GM21526 (cell line): ENCODE measurements at regions not wholly inside any gene's neighbourhood (a gene's known extent, or its start where the extent isn't known, plus 50 kb on each side); places are given as distances from the start of the nearest gene placed in this dataset.

Experiments used
- ATAC-seq: cut with Tn5 transposase; IDR thresholded peaks from one replicate; pipeline ENCODE4 v1.9.1; 2021; ENCODE audit warnings: moderate library complexity; ENCODE audit not compliant: unreplicated experiment, low FRiP score

DNA sequence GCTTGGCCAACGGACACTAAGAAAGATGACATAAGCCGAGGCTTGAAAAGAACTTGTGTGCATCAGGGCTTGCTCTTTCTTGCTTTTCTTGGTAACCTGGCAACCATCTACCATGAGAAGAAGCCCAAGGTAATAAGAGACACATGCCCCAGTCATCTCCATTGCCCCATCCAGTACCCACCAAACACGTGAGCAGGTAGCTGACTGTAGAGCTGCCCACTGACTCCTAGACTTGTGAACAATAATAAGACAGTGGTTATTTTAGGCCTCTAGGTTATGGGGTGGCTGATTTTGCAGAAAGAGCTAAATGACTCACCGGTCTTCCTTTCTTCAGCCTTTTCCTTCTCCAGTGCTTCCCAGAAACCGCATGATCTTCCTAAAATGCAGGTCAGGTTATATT is 105.0 kb upstream of the JUN start:
- ATAC-seq = no peak

DNA sequence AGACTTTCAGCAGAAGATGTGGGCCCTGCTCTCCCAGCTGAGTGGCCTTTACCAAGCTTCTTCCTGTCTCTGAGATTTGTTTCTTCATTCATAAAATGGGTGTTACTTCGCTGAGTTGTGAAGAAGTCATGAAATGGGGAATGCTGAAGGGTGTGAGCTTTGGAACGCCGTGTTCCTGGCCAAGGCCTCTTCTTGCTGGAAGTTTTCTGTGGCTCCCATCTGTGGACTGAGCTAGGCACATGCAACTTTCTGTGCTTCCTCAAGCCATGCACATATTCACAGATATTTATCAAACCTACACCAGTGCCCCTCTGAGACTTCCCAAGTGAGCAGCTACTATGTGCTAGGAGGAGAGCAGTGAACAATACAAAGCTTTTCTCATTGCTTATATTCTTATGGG is 106.3 kb upstream of the JUN start:
- ATAC-seq = no peak

DNA sequence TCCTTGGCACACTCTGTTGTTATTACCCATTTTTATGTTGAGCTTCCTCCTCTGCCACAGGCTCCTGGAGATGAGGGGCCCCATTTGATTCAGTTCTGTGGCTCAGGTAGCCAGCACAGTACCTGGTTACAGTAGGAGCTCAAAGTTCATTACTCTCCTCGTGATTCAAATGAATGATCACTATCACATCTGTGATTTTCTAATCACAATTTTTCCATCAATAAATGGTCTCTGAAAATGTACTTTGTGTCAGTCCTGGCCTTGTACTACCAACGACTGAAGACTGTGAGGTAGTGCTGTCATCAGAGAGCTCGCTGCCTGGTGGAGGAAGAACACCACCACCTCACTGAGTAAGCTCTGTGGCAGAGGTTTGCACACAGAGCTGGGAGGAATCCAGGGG is 106.8 kb upstream of the JUN start:
- ATAC-seq = no peak

DNA sequence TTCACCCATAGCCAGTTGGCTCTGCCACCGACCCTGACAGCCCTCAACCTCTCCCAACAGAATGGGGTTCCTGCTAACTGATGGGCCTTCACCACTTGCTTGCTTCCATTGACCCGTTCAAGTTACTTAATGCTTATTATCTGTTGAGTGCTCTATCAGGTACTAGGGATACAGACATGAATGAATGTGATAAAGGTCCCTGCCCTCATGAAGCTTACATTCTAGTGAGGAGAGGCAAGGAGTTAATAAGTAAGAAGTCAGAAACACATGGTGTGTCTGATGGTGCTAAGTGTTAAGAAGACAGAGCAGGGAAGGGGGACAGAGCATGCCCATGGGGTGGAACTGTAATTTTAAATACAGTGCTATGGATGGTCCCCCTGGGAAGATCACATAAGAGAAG is 107.5 kb upstream of the JUN start:
- no peak for ATAC-seq

DNA sequence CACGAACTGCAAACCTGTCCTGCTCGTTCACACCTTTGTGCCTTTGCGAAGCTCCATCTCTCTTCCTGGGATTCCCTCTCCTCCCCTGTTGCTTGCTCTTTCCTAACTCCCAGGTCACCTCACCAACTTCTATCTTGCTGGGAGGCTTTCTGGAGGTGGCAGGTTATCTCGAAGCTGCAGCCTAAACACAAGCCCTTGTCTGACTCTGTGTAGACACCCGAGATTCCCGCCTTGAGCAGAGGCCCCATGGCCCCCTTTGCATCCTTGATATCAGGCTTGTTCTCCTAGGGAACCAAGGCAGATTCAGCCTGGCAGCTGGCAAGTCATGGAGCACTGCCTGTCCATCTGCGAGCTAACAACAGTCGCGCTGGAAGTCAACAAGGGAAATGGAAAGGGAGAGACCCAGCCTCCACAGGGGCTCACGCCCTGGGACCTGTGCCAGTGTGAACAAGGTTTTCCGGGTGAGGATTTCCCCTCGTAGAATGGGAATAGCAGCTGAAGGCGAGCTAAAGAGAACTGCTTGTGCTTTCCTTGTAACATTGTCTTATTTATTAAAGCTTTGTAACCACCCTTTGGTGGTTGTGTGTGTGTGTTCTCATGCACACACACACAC is 109.5 kb upstream of the JUN start:
- ATAC-seq = no peak

DNA sequence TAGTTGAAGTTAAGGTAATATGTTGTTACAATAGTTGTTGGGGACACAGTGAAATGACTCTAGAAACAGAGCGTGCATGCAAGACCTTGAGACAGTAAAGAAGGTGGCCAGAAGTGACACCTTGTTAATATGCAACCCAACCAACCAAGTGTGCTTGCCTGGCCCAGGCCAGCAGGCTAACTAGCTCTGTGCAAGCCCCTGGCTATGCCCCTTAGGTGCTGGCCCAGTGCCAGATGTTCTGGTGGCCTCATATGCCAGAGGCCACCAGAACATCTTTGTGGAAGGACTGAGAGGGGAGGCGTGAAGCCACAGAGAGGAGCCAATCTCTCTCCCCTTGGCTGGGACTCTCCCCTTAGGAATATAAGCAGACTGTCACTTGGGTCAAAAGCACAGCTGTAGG is 111.2 kb upstream of the JUN start:
- ATAC-seq = no peak

DNA sequence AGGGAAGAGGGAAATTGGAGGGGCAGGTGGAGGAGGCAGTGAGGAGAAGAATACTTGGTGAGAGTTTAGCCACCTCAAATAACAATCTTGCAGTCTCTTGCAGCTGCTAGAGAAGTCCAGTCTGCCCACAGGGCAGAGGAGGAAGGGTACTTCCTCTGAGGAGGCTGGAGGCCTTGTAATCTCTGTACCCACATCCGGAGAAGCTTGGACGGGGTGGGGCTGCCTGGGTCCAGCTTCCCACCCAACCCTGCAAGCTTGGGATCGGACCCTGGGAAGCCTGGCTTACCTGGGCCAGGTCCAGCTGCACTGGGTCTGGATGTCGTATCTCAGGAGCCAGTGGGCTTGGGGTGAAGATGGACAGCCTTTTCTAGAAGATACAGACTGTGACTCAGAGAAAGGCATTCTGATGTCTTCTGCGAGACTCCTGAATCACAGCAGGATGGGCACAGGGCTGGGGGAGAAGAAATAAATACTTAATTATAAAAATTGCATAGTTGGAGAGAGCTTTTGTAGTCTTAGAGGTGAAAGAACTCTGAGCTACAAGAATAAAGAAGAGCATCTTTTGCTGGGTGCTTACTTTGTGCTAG is 111.8 kb upstream of the JUN start:
- no peak for ATAC-seq

DNA sequence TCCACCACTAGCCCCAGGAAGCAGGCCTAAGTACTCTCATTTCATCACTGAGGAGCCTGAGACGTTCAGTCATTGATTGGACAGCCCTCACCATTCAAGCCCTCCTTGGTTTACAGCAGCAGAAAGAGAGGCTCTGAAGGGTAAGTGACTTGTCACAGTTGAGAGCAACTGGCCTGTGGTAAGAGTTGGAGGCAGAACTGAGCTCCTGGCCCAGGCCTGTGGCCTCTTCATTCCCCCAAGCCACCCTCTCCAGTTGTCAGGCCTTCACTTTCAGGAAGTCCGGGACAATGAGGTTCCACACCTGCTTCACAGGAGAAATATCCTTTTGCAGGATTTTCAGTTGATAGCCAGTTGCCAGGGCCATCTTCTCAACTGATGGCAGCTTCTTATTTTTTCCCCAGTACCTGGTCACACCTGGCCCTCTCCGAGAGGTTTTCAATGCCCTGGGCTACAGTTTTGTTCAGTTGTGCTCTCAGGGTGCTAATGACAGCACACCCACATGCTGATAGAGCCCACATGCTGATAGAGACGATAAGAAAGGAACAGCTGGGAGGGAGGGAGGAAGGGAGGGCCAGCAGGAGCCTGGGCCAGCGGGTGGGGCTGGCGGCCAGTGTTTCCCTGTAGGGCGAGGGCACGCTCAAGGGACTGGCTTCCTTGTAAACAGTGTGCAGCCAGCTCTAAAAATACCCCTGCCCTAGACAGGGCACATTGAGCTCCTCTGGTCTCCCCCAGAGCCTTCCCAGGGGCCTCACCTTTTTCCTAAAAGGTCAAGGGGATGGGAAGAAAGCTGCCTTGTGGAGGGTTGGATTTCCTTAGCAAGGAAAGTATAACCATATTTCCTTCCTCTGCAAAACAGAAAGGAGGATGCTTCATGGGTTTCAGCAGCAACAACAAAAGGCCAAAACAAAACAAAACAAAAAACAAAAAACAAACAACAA is 112.7 kb upstream of the JUN start:
- ATAC-seq = no peak

DNA sequence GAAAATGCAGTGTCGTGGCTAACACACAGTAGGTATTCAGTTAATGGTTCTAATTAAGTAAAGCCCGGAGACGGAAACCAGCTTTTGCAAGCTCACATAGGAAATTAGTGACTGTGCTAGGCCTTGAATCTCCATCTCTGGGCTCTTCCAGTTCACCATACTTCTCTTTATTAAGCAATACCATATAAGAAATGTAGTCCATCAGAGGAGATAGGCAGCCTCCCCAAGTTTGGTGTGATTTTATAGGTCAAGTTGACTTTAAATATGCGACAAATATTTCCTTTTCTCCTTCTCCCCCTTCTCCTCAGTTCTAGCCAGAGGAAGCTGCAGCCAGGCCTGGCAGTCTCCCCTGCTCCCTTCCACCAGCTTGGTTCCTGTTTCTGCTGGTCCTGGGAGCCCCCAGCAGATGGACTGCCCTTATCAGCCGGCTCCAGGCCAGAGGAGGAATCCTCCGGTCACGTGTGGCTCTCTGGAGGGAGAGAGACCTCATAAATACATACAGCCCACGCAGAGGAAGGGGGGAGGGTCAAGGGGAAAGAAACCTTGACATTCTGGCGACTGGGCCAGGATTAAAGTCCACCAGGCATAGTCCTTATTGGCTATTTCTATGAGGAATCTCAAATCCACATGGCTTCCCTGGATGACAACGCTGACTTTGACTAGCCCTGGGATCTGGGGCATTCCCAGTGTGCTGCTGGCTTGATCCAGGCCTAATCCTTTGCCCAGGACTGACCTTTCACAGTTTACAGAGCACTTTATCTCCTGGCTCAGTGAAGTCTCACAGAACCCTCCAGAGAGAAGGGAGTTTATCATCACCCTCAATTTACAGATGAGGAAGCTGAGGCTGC is 115.1 kb upstream of the JUN start:
- ATAC-seq = no peak

DNA sequence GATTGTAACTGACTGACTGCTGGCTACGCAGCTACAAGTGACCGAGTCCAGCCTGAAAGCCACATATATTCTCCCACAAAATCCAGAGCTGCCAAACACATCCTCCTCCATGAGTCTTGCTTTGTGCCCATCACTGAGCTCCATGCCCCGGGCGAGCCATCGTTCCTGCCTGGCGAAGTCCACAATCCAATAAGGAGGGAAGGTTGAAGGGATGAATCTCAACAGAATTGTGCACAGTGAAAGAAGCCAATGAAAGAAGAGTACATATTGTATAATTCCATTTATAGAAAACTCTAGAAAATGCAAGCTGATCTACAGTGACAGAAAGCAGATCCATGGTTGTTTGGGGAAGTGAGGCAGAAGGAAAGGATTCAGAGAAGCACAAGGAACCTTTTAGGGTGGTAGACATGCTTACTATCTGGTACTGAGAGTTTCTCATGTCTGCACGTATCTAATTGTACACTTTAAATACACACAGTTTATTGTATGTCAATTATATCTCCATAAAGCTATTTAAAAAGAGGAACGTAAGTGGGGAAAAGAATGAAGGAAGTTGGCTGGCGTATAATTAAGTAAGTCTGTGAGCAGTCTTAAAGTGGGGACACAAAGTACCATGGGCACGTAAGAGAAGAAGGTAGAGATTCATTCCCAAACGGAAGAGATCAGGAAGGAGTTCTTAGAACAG is 115.9 kb upstream of the JUN start:
- ATAC-seq = no peak

DNA sequence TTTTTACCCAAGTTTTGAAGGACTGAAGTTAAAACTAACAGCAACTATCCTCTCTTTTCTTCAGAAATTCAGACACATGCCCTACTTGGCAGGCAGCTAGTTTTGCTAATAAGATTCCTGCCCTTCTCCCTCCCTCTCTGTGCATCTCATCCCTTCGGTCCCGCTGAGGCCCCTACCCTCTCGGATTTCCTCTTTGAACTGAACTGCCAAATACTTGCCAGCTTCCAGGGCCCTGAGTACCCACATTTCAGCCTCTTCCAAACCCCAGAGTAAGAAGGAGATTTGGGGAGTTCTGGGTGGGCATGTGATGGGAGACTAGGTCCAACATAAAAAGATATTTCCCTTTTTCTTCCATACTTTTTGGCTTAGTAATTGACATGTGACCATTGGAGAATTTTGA is 116.5 kb upstream of the JUN start:
- no peak for ATAC-seq

DNA sequence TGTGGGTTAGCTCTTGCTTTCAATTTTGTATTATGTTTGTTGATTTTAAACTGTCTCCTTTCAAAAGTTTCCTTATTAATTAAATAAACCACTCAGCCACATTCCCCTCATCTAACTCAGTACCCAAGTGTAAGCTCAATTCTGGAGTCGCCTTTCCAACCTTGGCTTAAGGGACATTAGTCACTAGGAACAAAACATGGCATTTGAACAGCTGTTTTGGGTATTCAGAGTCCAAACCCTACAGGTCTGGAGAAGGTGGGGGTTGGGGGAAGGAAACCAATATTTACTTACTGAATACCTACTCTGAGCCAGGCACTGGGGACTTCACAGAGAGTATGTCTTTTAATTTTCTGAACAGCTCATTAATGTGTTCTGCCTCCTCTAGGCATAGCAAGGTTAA is 117.2 kb upstream of the JUN start:
- ATAC-seq = no peak

DNA sequence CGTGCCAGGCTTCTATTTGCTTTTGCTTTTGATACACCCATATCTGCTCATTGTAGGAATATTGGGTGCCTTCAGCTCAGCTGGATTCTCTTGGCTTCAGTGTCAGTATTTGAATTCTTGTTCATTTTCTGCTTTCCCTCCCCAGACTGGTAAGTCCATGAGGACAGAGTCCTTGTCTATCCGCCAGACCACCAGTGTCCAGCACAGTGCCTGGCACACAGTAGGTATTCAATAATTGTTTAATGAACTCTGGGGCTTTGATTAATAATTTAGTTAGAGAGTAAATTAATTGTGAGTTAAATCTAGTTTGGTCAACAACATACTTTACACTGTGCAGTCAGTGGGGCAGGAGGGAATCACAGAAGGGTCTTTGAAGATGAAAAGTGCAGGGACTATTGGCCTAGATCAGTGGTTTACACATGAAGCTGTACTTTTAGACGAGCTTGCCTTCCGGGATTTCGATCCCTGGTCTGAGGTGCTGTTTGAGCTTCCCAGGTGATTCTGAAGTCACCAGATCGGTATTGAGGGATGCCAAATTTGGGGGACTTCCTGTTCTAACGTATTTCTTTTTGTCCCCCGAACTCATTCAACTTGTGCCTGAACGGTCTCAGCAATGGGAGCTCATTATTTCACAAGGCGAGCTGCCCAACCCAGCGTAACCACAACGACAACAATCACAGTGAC is 119.1 kb upstream of the JUN start:
- ATAC-seq = no peak

DNA sequence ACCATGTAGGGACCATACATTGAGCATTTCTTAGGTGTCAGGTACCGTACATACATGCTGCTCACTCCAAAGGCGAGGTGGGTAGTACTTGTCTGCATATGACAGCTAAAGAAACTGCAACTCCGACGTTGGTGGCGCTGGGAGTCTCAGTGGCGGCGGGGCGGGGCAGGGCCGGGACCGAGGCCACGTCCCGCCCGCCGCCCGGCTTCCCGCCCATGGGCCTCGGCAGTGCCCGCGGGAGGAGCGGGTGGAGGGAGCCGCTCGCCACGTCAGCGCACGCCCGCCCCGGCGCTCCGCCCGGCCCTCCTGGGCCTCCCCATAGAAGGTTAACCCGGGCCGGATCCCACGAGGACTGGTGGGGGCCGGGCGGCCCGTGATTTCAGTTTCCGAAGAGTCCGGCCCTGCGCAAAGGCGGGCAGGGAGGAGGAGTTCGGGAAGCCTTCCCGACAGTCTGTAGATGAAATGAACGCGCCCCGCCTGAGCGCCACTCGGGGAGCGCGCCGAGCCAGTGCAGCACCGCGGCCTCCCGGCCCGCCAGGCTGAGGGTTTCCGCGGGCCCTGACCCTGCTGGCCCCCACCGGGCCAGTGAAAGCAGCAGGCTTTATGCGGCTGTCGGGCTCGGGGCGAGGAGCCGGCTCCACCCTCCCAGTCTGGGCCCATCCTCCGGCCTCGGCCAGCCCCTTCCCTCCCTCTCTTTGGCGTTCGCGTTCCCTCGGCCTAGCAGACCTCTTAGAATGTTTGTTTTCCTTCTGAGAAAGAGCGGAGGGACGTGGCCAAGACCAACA is 119.9 kb upstream of the JUN start:
- peak; percentile 89 for ATAC-seq

DNA sequence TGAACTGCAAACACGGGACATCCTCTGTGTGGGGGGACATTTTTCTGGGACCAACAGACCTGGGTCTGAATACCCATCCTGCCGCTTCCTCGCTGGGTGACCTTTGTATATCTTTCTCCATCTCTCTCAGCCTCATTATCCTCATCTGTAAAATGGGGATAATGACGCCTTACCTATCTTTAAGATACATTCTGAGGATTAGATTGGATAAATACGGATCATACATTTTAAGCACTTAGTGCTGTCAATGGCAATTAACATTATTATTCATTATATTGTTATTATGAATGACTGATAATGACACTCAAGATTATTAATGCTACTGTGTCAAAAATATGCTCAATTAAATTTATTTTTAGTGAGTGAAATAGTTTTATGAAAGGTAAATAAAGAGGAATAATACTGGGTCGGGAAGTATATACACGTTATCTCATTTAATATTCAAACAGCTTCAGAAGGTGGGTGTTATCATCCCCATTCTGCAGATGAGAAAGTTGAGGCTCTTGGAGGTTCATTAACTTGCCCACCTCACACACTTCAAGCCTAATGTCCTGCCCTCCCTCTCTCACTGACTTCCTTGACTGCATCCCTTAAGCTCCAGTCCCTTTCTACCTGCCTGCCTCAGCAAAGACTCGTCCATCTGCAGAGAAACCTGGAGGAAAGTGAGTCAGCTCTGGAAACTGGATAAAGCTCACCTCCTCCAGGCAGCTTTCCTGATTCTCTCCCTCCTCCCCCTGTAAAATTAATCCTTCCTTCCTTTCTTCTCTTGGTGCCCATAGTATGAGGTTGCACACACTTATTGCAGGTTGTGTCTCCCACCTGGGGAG is 120.7 kb upstream of the JUN start:
- ATAC-seq = no peak

DNA sequence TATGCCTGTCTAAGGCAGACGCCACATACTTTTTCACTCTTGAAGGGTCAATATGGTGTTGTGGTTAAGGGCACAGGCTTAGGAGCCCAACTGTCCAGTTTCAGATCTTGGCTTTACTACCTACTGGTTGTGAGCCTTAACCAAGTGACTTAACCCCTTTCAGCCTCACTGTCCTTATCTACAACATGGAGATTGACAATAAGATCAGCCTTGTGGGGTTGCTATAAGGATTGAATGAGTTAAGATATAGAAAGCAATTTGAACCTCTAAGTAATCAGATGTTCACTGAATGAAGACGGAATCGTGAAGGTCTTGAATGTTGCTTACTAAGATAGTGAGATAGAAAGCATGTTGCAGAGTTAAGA is 121.3 kb upstream of the JUN start:
- ATAC-seq = no peak

DNA sequence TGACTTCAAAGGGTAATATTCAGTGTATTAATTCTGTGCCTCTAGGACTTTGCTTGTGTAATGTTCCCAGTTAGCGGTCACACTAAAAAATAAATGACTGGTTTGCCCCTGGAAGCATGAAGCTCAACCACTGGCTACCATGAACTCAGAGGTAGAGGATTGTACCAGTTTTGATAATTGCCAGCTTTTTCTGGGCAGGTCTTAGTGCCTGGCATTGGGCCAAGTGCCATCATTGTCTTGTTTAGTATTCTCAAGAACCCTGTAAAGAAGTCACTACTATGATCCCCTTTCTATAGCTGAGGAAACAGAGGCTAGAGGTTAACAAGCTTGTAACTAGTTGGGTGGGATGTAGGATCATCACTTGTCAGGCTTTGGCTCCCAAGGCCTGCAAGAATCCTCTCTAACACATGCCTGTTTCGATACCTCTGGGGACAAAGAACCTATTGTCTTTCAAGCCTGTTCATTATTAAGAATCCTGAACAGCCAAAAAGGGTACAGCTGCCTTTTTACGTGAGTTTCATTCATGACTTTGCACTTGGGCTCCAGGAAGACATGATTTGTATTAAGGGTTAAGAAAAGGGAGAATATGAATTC is 121.9 kb upstream of the JUN start:
- ATAC-seq = no peak

DNA sequence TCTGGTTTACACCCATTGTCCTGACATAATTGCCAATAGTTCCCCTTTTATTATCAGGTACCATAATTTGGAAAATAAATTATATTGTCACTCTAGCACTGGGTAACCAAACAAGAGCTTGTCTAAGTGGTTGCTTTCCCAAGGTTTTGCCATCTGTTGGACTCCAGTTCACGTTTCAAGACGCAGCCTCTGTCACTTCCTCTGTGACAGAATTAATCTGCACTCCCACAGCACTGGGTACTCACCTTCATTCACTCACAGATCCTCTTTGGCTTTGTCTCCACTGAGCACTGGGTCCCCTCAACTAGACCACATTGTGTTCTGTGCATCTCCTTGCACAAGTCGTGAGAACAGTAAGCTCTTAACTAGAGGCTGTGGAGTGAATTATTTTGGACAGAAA is 123.6 kb upstream of the JUN start:
- no peak for ATAC-seq
